Tibial nerve (tissue), 4 donors: ENCODE measurements at regions not wholly inside any gene's neighbourhood (a gene's known extent, or its start where the extent isn't known, plus 50 kb on each side); places are given as distances from the start of the nearest gene placed in this dataset.

Source experiments
- EP300 ChIP-seq, 2 donors: sonication (generic); formaldehyde crosslinking; IDR thresholded peaks; one replicate each; pipeline ENCODE4 v1.6.1; 2017; ENCODE audit warnings: antibody characterized with exemption in 2 of 2, mild to moderate bottlenecking in 1 of 2
- POLR2A ChIP-seq, 2 donors: fragments of 450-650 bp; IDR thresholded peaks; one replicate each; pipeline ENCODE4 v1.6.1; 2017; ENCODE audit warnings: antibody characterized with exemption in 2 of 2, mild to moderate bottlenecking in 2 of 2, moderate library complexity in 2 of 2
- TF ChIP-seq, protein P1 (sequence below), 5 experiments: fragments of 200-600 bp in 3 of 5; fragments of 450-650 bp in 2 of 5; sonication (generic) in 3 of 5; IDR thresholded peaks; one replicate each; pipeline ENCODE4 v1.5.1; 2016 to 2019; ENCODE audit warnings: antibody characterized with exemption in 5 of 5, mild to moderate bottlenecking in 3 of 5, moderate library complexity in 2 of 5

DNA sequence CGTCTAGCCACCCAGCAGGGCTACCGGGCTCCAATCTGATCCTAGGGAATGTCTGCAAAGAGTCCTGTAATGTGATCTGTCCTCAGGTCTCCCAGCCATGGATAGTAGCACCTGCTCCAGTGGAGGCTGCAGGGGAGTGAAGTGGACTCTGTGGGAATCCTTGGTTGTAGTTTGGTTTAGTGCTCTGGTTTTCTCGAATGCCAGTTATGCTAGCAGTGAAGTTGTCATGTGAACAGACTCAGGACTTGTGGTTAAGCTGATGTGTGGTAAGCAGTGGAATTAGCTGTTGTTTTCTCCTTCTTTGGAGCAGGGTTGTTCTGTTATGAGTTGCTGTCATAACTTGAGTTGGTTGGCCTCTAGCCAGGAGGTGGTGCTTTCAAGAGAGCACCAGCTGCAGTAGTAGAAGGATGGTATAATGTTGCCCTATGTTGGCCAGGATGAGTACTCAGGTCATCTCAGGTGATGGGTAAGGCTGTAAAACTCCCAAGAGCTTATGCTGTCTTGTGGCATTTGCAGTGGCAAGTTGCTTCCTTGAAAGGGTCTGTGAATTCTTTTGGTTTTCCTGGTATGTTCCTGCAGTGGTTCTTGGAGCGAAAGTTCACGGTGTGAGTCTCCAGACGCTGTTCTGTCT lies 390.2 kb downstream of the UTRN start:
- TF ChIP-seq, protein P1, sequence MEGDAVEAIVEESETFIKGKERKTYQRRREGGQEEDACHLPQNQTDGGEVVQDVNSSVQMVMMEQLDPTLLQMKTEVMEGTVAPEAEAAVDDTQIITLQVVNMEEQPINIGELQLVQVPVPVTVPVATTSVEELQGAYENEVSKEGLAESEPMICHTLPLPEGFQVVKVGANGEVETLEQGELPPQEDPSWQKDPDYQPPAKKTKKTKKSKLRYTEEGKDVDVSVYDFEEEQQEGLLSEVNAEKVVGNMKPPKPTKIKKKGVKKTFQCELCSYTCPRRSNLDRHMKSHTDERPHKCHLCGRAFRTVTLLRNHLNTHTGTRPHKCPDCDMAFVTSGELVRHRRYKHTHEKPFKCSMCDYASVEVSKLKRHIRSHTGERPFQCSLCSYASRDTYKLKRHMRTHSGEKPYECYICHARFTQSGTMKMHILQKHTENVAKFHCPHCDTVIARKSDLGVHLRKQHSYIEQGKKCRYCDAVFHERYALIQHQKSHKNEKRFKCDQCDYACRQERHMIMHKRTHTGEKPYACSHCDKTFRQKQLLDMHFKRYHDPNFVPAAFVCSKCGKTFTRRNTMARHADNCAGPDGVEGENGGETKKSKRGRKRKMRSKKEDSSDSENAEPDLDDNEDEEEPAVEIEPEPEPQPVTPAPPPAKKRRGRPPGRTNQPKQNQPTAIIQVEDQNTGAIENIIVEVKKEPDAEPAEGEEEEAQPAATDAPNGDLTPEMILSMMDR (IDR thresholded peaks at IDR 0.05), result no peak
- TF ChIP-seq POLR2A (IDR thresholded peaks at IDR 0.05), result no peak
- TF ChIP-seq EP300 (IDR thresholded peaks at IDR 0.05), result no peak
